ENCODE measurements at regions not wholly inside any gene's neighbourhood (a gene's known extent, or its start where the extent isn't known, plus 50 kb on each side); places are given as distances from the start of the nearest gene placed in this dataset.
"Not testable (repeated sequence)": the region's sequence is repeated elsewhere in the genome, so short reads cannot be mapped to it uniquely, and the experiment has no call there.

GRCh38 chr6:50966986-50967385 lies 148.3 kb downstream of the TFAP2B start:
- Histone ChIP-seq H3K9me3 (no peaks in the 10 kb centered on the region), H3K36me3 (no peaks in the 10 kb centered on the region), H3K4me3 (no peak overlapping the region), H3K27ac (no peak overlapping the region), H3K27me3 (no peaks in the 10 kb centered on the region), H3K4me1 (no peaks in the 10 kb centered on the region)
- DNase-seq (no peak), ATAC-seq (no peak)
- TF ChIP-seq, protein P1, sequence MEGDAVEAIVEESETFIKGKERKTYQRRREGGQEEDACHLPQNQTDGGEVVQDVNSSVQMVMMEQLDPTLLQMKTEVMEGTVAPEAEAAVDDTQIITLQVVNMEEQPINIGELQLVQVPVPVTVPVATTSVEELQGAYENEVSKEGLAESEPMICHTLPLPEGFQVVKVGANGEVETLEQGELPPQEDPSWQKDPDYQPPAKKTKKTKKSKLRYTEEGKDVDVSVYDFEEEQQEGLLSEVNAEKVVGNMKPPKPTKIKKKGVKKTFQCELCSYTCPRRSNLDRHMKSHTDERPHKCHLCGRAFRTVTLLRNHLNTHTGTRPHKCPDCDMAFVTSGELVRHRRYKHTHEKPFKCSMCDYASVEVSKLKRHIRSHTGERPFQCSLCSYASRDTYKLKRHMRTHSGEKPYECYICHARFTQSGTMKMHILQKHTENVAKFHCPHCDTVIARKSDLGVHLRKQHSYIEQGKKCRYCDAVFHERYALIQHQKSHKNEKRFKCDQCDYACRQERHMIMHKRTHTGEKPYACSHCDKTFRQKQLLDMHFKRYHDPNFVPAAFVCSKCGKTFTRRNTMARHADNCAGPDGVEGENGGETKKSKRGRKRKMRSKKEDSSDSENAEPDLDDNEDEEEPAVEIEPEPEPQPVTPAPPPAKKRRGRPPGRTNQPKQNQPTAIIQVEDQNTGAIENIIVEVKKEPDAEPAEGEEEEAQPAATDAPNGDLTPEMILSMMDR (IDR thresholded peaks at IDR 0.05): no peak
- intact Hi-C loops (cut with DNase I): no loop called here

GRCh38 chr6:50968246-50968645 lies 149.6 kb downstream of the TFAP2B start:
- H3K27ac ChIP-seq; H3K36me3 ChIP-seq; H3K4me3 ChIP-seq; DNase-seq; H3K4me1 ChIP-seq; H3K27me3 ChIP-seq; H3K9me3 ChIP-seq; intact Hi-C loops (cut with DNase I); ATAC-seq: not testable (repeated sequence)

- Histone ChIP-seq H3K9me3 (no peaks in the 10 kb centered on the region), H3K36me3 (no peaks in the 10 kb centered on the region), H3K4me1 (no peaks in the 10 kb centered on the region), H3K27me3 (no peaks in the 10 kb centered on the region), H3K4me3 (no peak overlapping the region), H3K27ac (no peak overlapping the region)
- intact Hi-C loops (cut with DNase I): no loop called here
- ATAC-seq (no peak), DNase-seq (no peak)
- TF ChIP-seq, protein P1 (IDR thresholded peaks at IDR 0.05): no peak
Measured at GRCh38 chr6:50970908-50971307, 152.2 kb downstream of the TFAP2B start.

DNA sequence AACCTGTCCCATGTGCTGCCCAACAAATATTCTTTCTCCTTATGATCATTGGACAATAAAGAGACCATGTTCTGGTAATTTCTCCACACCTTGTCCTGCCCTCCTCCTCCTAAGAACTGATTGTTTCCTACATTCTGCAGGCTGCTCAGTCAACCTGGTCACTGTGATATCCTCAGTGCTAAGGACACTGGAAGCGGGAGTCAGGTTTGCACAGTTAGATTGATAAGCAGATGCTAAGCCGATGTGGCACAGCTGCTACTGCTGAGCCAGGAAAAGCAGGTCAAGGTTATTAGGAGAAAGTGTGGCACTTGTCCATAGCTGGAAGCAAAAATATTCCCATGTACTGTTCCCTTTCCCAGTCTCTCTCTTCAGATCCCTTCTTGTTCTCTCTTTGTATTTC lies 154.8 kb downstream of the TFAP2B start:
- DNase-seq (no peak), ATAC-seq (no peak)
- Histone ChIP-seq H3K36me3 (no peaks in the 10 kb centered on the region), H3K4me1 (no peaks in the 10 kb centered on the region), H3K9me3 (no peaks in the 10 kb centered on the region), H3K27me3 (no peaks in the 10 kb centered on the region), H3K27ac (no peak overlapping the region), H3K4me3 (no peak overlapping the region)
- TF ChIP-seq, protein P1 (IDR thresholded peaks at IDR 0.05): no peak
- intact Hi-C loops (cut with DNase I): no loop called here

DNA sequence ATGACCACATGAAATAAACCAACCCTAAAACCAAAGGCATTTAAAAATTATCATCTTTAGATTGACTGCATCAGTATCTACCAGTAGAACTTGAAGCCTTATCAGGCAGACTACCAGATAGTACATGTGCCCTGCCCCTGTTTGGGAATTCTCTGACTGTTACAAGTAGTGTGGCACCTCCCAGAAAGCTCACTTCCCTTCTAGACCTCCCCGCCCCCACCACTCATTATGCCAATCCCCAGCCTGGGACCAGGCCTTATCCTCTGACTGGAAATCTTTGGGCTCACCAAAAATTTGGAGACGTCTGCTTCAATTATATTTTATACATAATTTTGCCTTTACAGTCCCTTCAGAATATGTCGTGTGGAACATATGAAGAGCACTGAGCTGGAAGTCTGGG lies 155.6 kb downstream of the TFAP2B start:
- H3K27me3 ChIP-seq: no peaks in the 10 kb centered on the region
- no peak overlapping the region for H3K4me3 ChIP-seq
- no peaks in the 10 kb centered on the region for H3K36me3 ChIP-seq
- no peaks in the 10 kb centered on the region for H3K9me3 ChIP-seq
- H3K4me1 ChIP-seq: no peaks in the 10 kb centered on the region
- intact Hi-C loops (cut with DNase I): no loop called here
- TF ChIP-seq, protein P1 (IDR thresholded peaks at IDR 0.05): no peak
- ATAC-seq: no peak
- no peak overlapping the region for H3K27ac ChIP-seq
- no peak for DNase-seq

GRCh38 chr6:50975216-50975615 lies 156.5 kb downstream of the TFAP2B start:
- no peak for ATAC-seq
- H3K27me3 ChIP-seq: no peaks in the 10 kb centered on the region
- no peak overlapping the region for H3K4me3 ChIP-seq
- TF ChIP-seq, protein P1 (IDR thresholded peaks at IDR 0.05): no peak
- H3K9me3 ChIP-seq: no peaks in the 10 kb centered on the region
- intact Hi-C loops (cut with DNase I): no loop called here
- H3K4me1 ChIP-seq: no peaks in the 10 kb centered on the region
- H3K27ac ChIP-seq: no peak overlapping the region
- H3K36me3 ChIP-seq: no peaks in the 10 kb centered on the region
- DNase-seq: no peak

All from left lung (tissue), 4 donors.